Thoracic aorta (tissue), 2 donors: ENCODE measurements at regions not wholly inside any gene's neighbourhood (a gene's known extent, or its start where the extent isn't known, plus 50 kb on each side); places are given as distances from the start of the nearest gene placed in this dataset.

Experiments used
- ATAC-seq: fragments of 150-250 bp; one replicate; pipeline ENCODE4 v1.8.0; 2017; ENCODE audit warnings: low read depth; ENCODE audit not compliant: insufficient number of reproducible peaks, low FRiP score
- DNase-seq: peaks from one replicate; pipeline ENCODE4 v3.0.0-alpha.2; 2020; ENCODE audit warnings: low spot score
- H3K27ac ChIP-seq, 2 donors: fragments of 200-600 bp; sonication (generic); 1 replicate in 1 of 2; 2 replicates in 1 of 2; pipeline ENCODE4 v1.5.1; 2016; ENCODE audit warnings: mild to moderate bottlenecking in 2 of 2, moderate library complexity in 2 of 2
- H3K27me3 ChIP-seq: fragments of 200-600 bp; sonication (generic); replicated peaks from 2 replicates; pipeline ENCODE4 v1.6.0; 2016; ENCODE audit warnings: mild to moderate bottlenecking; ENCODE audit not compliant: insufficient read depth
- H3K36me3 ChIP-seq: fragments of 200-600 bp; sonication (generic); one replicate; pipeline ENCODE4 v1.5.1; 2016
- H3K4me1 ChIP-seq, 2 donors: fragments of 200-600 bp; sonication (generic); 1 replicate in 1 of 2; 2 replicates in 1 of 2; pipeline versions ENCODE4 v1.5.1 to v1.6.0; 2016; ENCODE audit warnings: low read depth in 2 of 2, mild to moderate bottlenecking in 1 of 2; ENCODE audit not compliant: control insufficient read depth in 1 of 2
- H3K4me3 ChIP-seq: fragments of 200-600 bp; sonication (generic); 2 replicates; pipeline ENCODE4 v1.5.1; 2016; ENCODE audit warnings: mild to moderate bottlenecking
- H3K9me3 ChIP-seq: fragments of 200-600 bp; sonication (generic); 2 replicates; pipeline ENCODE4 v1.5.1; 2016
- CTCF ChIP-seq: fragments of 200-600 bp; sonication (generic); IDR thresholded peaks from one replicate; pipeline ENCODE4 v1.5.1; 2019; ENCODE audit warnings: antibody characterized with exemption

DNA sequence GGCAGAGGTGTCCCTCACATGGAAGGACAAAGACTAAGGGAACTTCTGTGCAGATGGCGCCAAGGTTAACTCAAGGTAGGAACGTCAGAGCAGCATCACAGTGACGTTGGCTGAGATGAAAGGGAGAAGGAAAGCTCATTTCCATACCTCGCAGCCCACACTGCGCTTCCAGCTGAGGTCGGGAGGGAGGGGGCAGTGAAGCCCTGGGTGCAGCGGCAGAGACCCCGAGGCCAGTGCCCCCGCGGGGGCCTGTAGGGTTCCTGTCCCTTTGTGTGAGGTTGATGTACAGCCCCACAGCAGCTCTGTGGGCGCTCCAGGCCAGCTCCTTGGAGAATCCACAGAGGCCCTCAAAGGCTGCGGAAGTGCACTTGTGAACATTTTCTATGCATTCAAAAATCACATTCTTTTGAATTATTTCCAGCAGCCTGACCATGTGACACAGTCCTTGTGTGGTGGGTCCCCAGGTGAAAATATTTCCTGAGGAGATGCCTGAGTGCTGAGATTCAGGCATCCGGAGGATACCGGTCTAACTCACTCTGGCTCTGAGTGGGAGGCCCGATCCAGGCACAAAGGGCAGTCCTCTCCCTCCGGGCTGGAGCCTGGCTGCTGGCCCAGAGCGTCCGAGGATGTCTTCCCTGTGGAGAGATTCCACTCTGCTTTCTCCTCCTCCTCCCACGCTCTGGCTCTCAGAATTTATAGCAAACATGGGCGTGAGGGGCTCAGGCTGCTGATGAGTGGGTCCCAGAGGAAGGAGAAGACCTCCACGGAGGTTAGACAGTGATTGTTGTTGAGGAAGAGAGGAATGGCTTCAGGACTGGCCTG lies 150.7 kb downstream of the ICE1 start:
- Histone ChIP-seq H3K9me3 (no peaks in the 10 kb centered on the region), H3K4me1 (peaks cover 0 to 38% of the 10 kb centered on the region in 2 donors), H3K27ac (peak overlapping the region; percentile 78 to 89), H3K4me3 (peak overlapping the region; percentile 55), H3K36me3 (no peaks in the 10 kb centered on the region), H3K27me3 (no peaks in the 10 kb centered on the region)
- TF ChIP-seq CTCF = no peak
- ATAC-seq (no peak), DNase-seq (no peak)

- H3K27me3 ChIP-seq = no peaks in the 10 kb centered on the region
- peak overlapping the region; percentile 55 for H3K4me3 ChIP-seq
- DNase-seq (peak; percentile 53), ATAC-seq (peak; percentile 80)
- no peaks in the 10 kb centered on the region for H3K9me3 ChIP-seq
- no peak for TF ChIP-seq CTCF
- H3K4me1 ChIP-seq = peaks cover 0 to 38% of the 10 kb centered on the region in 2 donors
- H3K36me3 ChIP-seq = no peaks in the 10 kb centered on the region
- H3K27ac ChIP-seq = peak overlapping the region; percentile 78 to 89
Measured at GRCh38 chr5:5572010-5572865, 149.8 kb downstream of the ICE1 start.

- no peak for ATAC-seq
- no peak for DNase-seq
- TF ChIP-seq CTCF = no peak
- Histone ChIP-seq H3K4me3 (no peak overlapping the region), H3K27ac (no peak overlapping the region), H3K36me3 (no peaks in the 10 kb centered on the region), H3K27me3 (no peaks in the 10 kb centered on the region), H3K4me1 (peaks cover 0 to 38% of the 10 kb centered on the region in 2 donors), H3K9me3 (no peaks in the 10 kb centered on the region)
Measured at GRCh38 chr5:5570646-5571045, 148.2 kb downstream of the ICE1 start.

DNA sequence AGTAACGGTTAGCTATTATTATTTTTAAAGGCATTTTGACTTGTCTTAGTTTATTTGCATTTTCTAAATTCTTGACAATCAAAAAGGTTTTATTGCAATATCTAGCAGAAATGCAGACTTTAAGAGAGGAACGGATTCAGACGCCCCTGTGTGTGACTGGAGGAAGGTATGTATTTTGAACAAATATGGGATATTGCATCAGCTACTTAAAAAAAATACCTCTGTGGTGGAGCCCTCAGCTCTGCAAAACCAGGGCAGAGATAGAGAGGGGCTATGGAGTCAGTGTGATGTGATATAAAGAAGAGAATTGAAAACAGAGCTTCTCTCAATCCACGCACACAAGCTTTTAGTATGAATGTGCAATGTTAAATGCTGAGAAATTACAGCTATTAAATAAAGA lies 142.4 kb downstream of the ICE1 start:
- no peaks in the 10 kb centered on the region for H3K36me3 ChIP-seq
- H3K4me3 ChIP-seq = no peak overlapping the region
- TF ChIP-seq CTCF = no peak
- no peaks in the 10 kb centered on the region for H3K27me3 ChIP-seq
- no peak overlapping the region for H3K27ac ChIP-seq
- DNase-seq = no peak
- no peaks in the 10 kb centered on the region for H3K9me3 ChIP-seq
- peaks cover 0 to 21% of the 10 kb centered on the region in 2 donors for H3K4me1 ChIP-seq
- no peak for ATAC-seq

- Histone ChIP-seq H3K36me3 (no peaks in the 10 kb centered on the region), H3K27me3 (no peaks in the 10 kb centered on the region), H3K4me1 (peaks cover 0 to 12% of the 10 kb centered on the region in 2 donors), H3K9me3 (no peaks in the 10 kb centered on the region), H3K27ac (no peak overlapping the region), H3K4me3 (no peak overlapping the region)
- TF ChIP-seq CTCF = no peak
- no peak for ATAC-seq
- no peak for DNase-seq
Measured at GRCh38 chr5:5560016-5560415, 137.5 kb downstream of the ICE1 start.
